ENCODE measurements at regions not wholly inside any gene's neighbourhood (a gene's known extent, or its start where the extent isn't known, plus 50 kb on each side); places are given as distances from the start of the nearest gene placed in this dataset.

DNA sequence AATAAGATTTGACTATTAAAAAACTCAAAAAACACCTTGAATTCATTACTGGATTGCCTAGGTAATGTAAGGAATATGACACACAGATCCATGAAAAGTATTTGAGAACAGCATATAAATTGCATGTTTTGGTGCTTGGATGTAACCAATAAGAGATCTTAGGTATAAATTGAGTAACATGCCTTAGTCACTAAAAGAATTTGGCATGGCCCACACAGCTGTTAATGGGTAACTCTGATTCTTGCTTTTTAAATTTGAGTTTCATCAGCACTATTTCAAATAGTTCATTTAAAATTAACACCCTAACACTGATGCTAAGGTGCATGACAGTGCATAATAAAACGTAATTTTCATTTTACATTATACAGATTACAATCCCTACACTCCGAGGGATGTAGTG lies 779.3 kb upstream of the WWC1 start:
- DNase-seq (ENCODE audit: low read depth) = no peak
- no peak overlapping the region for H3K4me3 ChIP-seq (ENCODE audit: low read depth, low read length)
- TF ChIP-seq, protein P1, sequence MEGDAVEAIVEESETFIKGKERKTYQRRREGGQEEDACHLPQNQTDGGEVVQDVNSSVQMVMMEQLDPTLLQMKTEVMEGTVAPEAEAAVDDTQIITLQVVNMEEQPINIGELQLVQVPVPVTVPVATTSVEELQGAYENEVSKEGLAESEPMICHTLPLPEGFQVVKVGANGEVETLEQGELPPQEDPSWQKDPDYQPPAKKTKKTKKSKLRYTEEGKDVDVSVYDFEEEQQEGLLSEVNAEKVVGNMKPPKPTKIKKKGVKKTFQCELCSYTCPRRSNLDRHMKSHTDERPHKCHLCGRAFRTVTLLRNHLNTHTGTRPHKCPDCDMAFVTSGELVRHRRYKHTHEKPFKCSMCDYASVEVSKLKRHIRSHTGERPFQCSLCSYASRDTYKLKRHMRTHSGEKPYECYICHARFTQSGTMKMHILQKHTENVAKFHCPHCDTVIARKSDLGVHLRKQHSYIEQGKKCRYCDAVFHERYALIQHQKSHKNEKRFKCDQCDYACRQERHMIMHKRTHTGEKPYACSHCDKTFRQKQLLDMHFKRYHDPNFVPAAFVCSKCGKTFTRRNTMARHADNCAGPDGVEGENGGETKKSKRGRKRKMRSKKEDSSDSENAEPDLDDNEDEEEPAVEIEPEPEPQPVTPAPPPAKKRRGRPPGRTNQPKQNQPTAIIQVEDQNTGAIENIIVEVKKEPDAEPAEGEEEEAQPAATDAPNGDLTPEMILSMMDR (IDR thresholded peaks at IDR 0.05; ENCODE audit: insufficient read depth, low read length) = no peak

DNA sequence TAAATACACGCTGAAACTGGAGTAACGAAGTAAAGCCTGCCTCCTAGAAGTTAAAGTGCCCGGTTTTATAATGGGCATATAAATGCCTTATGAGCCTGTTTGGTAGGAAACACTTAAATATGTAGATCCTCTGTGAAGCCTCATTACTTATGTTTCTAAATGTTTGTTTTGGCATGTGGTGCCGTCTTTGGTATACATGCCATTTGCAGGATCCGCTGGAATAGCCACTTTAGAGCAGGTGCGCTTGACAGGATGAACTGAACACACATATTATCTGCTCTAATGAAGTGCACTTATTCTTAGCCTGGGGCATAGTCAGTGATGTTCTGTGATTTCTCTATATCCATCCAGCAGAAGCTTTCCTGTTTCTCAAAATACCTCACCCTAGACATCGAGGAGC lies 778.1 kb upstream of the WWC1 start:
- DNase-seq (ENCODE audit: low read depth) = no peak
- H3K4me3 ChIP-seq (ENCODE audit: low read depth, low read length) = no peak overlapping the region
- TF ChIP-seq, protein P1 (IDR thresholded peaks at IDR 0.05; ENCODE audit: insufficient read depth, low read length) = no peak

- DNase-seq (ENCODE audit: low read depth) = no peak
- TF ChIP-seq, protein P1 (IDR thresholded peaks at IDR 0.05; ENCODE audit: insufficient read depth, low read length) = no peak
- no peak overlapping the region for H3K4me3 ChIP-seq (ENCODE audit: low read depth, low read length)
Measured at GRCh38 chr5:167514461-167514860, 777.0 kb upstream of the WWC1 start.

DNA sequence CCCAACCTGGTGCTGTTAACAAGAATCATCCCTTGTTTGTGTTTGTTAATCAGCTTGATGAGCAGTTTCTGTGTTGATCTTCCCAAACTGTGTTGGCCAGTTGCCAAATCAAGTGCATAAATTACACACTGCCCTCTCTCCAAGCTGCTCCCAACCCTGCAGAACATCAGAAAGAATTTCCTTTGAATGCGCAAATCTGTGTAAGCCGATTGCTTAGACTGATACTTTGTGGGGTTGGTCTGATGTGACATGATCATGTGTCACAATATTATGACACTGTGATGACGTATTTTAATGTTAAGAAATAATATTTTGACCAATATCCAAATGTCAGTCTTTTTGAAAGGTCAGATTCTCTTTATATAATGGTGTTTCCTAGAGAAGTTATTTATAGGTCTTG lies 766.4 kb upstream of the WWC1 start:
- no peak overlapping the region for H3K4me3 ChIP-seq (ENCODE audit: low read depth, low read length)
- no peak for DNase-seq (ENCODE audit: low read depth)
- TF ChIP-seq, protein P1 (IDR thresholded peaks at IDR 0.05; ENCODE audit: insufficient read depth, low read length) = no peak

- TF ChIP-seq, protein P1 (IDR thresholded peaks at IDR 0.05; ENCODE audit: insufficient read depth, low read length) = no peak
- no peak overlapping the region for H3K4me3 ChIP-seq (ENCODE audit: low read depth, low read length)
Measured at GRCh38 chr5:167528651-167529050, 762.8 kb upstream of the WWC1 start.

GRCh38 chr5:167530548-167530947 lies 760.9 kb upstream of the WWC1 start:
- H3K4me3 ChIP-seq (ENCODE audit: low read depth, low read length) = no peak overlapping the region
- no peak for DNase-seq (ENCODE audit: low read depth)
- TF ChIP-seq, protein P1 (IDR thresholded peaks at IDR 0.05; ENCODE audit: insufficient read depth, low read length) = no peak

More at GRCh38 chr5:167528651-167529050, 762.8 kb upstream of the WWC1 start:
- no peak for DNase-seq (ENCODE audit: low read depth)
